Renal cortical epithelial cell (primary cell): ENCODE measurements at regions not wholly inside any gene's neighbourhood (a gene's known extent, or its start where the extent isn't known, plus 50 kb on each side); places are given as distances from the start of the nearest gene placed in this dataset.
A peak's percentile ranks its signal among the peaks of the same experiment; 100 is the strongest.

ENCODE experiments used
- DNase-seq: peaks from one replicate; pipeline ENCODE4 v3.0.0-alpha.2; 2011; ENCODE audit warnings: low read depth

DNA sequence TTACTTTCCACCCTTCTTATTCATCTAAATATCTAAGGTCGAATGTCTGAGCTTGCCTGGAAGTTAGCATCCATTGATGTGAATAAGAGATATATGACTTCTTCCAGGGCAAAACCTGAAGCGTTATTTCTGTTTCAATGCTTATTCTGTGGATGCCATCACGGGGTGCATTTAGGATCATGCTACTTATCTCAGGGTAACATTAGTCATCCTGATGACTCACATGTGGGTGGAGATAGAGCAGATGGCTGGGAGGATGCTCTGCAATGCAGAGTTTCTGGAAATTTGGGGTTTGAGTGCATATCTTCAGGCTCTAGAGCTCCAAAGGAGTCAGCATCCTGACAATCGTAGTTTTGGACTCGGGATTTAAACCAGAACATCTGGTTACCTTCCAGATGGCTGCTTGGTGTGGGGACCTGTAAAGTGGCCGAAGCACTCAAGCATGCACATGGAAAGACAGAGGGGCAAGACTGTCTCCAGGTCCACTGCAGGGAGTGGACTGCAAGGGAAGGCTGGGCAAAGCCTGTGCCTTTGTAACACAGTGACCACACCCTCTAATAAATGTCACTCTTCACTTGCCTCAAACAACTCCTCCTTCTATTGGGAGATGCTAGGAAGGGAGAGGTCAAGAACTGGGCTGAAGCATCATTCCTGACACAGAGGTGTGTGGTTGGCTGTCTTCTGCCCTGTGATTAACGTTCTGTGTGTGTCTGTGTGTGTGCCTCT lies 175.2 kb upstream of the SALL1 start:
- DNase-seq: peak; percentile 58

DNA sequence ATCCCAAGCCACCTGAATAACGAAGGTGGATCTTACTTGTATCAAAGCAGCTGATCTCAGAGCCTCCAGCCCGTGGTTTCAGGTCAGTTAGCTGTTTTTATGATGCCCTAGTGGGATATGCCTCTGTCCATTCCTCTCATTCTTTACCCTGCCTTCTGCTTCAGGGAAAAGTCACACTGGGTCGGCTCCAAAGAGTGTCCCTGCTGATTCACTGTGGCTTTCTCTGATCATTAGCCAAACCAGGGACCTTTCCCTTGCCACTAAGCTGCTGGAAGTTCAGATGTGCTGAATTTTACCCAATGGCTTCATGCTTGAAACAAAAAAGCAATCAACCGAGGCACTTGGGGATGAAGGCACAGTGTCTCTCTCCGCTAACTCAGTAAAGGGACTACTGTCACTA lies 170.2 kb upstream of the SALL1 start:
- DNase-seq: peak; percentile 81

GRCh38 chr16:51317575-51317974 lies 166.5 kb upstream of the SALL1 start:
- DNase-seq: no peak

DNA sequence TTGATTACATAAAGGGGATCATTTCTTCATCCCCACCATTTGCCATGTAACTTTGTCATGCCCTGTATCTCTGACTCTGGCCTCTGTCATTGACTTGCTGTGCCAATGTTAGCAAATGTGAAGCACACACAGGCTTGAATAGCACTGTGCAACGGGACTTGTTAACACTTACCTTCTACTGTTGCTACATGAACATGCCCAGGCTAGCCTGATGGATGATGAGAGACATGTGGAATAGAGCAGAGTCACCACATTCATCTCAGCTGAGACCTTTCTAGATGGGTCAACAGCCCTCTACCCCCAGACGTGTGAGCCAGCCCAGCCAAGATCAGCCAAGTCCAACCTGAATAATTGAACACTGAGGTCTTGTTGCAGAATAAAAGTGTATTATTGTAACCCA lies 162.1 kb upstream of the SALL1 start:
- no peak for DNase-seq

DNA sequence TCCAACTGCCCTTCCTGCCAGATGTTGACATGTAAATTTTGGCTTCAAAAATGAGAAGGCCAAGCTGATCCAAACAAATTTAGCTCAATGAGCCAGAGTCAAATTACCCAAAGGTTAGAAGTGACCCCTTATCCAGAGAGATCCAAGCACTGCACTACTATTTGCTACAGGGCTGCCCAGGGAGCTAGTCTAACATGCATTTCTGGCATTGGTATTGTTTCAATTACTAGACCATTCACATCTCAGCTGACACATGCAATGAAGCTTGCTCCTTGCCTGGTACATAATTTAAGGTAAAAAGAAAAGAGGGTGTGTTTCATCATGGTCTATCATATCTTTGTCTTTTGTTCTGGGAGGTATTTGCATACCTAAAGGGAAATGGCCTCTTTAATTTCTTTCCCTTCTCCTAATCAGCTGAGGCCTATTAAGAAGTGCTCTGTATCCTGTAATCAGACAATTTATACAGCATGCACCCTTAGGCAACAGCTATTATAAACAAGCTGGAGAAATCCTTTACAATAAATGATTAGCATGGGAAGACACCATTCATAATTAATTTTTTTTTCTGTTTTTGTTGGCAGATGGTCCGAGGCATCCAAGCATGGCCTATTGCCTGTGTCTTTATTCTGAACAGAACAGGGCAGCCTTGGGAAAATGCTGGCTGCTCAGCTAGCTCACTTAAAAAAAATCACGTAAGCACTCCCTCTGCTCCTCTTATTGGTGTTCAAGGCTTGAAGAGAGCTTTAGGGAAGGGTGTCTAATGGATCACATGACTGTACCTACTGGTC lies 161.5 kb upstream of the SALL1 start:
- no peak for DNase-seq

DNA sequence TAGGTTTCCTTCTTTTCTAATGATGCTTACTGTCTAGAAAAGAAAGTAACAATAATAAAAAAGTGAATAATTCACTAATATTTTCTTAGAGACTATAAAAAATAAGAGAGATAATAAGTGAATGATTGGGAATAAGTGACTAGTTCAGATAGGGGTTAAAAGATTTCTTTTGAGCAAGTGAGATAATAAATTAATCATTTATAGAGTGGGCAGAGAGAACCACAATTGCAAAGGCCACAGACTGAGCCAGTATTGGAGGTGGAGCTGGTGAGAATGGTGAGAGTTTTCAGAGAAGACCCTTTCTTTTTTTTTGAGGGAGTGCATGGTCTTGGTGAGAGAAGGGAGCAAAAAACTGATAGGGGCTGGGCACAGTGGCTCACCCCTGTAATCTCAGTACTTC lies 159.1 kb upstream of the SALL1 start:
- DNase-seq: peak; percentile 57

- no peak for DNase-seq
Measured at GRCh38 chr16:51306886-51307595, 156.0 kb upstream of the SALL1 start.

GRCh38 chr16:51306116-51306515 lies 155.0 kb upstream of the SALL1 start:
- no peak for DNase-seq

DNA sequence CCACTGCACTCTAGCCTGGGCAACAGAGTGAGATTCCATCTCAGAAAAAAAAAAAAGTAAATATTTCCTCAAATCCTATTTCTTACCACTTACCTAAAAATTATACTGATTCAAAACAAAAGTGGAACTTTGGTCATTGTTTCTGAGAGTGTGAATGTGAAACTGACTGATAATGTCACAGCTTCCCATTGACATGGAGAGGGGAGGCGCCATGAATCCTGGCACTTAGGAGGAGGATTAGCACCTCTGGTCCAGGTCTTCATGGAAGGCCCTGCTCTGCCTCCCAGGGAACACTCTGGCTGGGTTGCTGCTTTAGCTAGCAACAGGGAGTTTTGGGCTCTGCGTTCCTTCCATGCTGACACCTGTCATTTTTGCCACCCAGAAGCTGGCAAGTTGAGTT lies 154.3 kb upstream of the SALL1 start:
- DNase-seq: no peak

DNA sequence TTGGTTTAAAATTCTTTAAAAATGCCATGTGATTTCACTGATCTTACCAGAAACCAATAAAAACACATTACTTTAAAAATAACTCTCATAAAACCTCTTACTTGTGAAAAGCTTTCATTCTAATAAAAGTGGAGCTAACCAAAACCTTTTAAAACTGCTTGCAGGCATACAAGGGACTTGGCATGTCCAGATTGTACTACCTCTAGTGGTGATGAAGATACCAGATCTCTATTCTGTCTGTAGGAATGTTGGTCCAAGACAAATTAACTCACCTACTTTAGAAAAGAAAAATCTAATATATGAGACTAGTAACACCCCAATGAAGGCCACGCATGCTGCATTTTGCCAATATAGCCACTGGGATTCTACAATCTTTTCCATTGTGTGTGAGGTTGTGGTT lies 151.0 kb upstream of the SALL1 start:
- no peak for DNase-seq

DNA sequence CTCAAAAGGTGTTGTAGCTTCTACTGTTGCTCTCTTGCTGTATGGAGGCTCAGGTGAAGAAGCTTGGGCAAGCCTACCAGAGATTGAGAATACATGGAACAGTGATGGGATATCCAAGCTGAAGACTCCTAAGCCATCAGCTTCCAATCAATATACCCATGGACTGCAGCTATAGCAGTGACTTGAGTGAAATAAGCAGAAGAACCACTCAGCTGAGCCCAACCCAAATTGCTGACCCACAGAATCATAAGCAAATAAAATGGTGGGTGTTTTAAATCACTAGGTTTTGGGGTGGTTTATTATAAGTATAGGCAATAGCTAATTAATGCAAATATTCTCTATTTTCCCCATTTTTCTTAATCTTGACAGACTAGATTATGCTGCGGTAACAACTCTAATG lies 147.7 kb upstream of the SALL1 start:
- DNase-seq: no peak

- DNase-seq: no peak
Measured at GRCh38 chr16:51290442-51291285, 139.6 kb upstream of the SALL1 start.

DNA sequence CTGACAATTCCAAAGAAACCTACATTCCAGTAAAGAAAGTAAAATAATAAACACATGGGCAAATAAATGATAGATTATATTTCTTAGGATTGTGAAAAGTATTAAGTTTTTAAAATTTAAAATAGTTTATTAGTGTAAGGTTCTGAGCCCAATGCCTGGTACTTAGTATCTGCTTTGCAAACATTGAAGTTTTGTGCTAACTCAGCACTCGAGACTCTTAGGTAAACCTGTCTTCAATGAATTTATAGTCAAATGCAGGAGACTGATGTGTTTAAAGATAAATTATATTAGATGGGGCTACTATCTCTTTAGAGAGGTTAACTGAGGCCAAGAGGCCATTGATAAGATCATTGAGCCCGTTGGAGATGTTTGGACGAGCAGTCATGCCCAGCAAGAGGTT lies 138.3 kb upstream of the SALL1 start:
- no peak for DNase-seq

GRCh38 chr16:51287121-51287755 lies 136.2 kb upstream of the SALL1 start:
- DNase-seq: no peak

DNA sequence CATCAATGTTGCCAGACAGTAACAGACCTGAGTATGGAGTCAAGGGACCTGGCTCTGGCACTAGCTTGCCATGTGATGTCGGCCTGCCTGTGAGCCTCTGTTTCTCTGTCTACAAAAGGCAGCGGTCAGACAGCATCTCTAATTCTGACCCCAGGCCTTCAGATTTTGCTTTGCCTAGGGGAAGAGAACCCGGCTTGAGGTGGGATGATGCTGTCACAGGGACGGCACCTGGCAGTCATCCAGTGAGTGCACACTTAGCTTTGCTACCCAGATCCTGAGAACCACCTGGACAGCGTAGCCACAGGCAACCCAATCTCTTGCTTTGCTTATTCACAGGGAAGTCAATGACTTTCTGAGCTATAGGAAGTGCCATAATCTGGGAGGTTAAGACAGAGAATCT lies 135.2 kb upstream of the SALL1 start:
- no peak for DNase-seq

DNA sequence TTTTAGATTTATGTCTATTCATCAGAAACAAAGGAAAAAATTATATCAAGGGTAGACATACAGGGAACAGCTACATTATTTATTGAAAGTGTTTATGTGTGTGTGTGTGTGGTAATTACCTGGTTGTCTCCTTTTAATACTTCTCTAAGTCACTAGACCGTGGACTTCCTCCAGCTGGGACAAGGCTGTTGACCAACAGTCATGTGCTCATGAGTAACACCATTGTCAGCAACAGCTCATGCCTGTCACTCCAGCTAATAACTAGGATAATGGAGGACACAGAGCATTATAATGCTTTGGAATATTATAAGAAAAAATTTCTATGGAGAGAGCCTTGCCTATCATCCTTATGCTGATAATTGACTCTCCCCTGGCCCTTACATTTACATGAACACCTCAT lies 125.3 kb upstream of the SALL1 start:
- peak; percentile 96 for DNase-seq

- no peak for DNase-seq
Measured at GRCh38 chr16:51272420-51272819, 121.3 kb upstream of the SALL1 start.

GRCh38 chr16:51271156-51271701 lies 120.2 kb upstream of the SALL1 start:
- no peak for DNase-seq

GRCh38 chr16:51268237-51268636 lies 117.2 kb upstream of the SALL1 start:
- DNase-seq: peak; percentile 40

DNA sequence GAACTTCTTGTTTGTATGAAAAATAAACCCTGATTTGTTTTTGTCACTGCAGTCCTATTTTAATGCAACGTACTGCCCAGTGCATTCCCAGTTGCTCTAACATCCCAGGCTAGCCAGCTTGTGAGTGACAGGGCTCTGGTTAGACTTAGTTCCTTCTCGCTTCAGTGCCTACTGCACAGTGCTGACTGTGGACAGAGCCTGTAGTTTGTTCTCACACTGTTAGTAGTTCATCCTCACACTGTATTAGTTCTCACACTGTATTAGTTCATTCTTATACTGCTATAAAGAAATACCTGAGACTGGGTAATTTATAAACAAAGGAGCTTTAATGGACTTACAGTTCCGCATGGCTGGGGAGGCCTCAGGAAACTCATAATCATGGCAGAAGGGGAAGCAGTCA lies 116.6 kb upstream of the SALL1 start:
- DNase-seq: peak; percentile 88

GRCh38 chr16:51262428-51262827 lies 111.4 kb upstream of the SALL1 start:
- peak; percentile 82 for DNase-seq
